BE2C (cell line): ENCODE measurements at regions not wholly inside any gene's neighbourhood (a gene's known extent, or its start where the extent isn't known, plus 50 kb on each side); places are given as distances from the start of the nearest gene placed in this dataset.

ENCODE experiments used
- DNase-seq: peaks from one replicate; pipeline ENCODE4 v3.0.0-alpha.2; 2020
- H3K27me3 ChIP-seq: fragments of 250-450 bp; sonication (Bioruptor Pico); 2 replicates; pipeline ENCODE4 v1.5.1; 2020; ENCODE audit warnings: mild to moderate bottlenecking
- H3K36me3 ChIP-seq: fragments of 250-450 bp; sonication (Bioruptor Pico); 2 replicates; pipeline ENCODE4 v1.5.1; 2020; ENCODE audit warnings: mild to moderate bottlenecking
- H3K4me1 ChIP-seq: fragments of 250-450 bp; sonication (Bioruptor Pico); 2 replicates; pipeline ENCODE4 v1.5.1; 2020
- H3K4me3 ChIP-seq: 2 replicates; pipeline ENCODE4 v1.5.1; 2011; ENCODE audit warnings: low read depth, low read length
- H3K9me3 ChIP-seq: fragments of 250-450 bp; sonication (Bioruptor Pico); 2 replicates; pipeline ENCODE4 v1.5.1; 2020
- TF ChIP-seq, protein P1 (sequence below): IDR thresholded peaks from 2 replicates; pipeline ENCODE4 v1.5.1; 2012; ENCODE audit warnings: mild to moderate bottlenecking, low read depth, low read length

DNA sequence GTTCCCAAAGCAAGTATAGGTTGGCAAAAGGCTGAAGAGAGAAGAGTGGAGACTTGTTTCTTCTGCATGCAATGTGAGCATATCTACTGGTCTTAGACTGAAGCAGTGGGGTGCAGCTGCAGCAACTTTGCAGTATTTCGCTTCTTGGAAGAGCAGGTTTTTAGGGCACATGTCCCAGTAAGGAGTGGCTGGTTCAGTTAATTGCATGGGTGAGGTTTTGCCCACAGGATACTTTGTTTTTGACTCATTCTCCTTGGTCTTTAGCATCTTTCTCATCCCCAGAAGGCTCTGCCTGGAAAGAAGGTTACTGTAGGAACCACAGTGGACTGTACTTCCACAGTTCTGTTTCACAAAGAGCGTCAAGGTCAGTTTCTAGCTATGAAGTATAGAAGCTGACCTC lies 68.0 kb upstream of the NR3C2 start:
- H3K4me1 ChIP-seq, result no peaks in the 10 kb centered on the region
- H3K36me3 ChIP-seq, result no peaks in the 10 kb centered on the region
- no peak for DNase-seq
- no peaks in the 10 kb centered on the region for H3K9me3 ChIP-seq
- no peak overlapping the region for H3K4me3 ChIP-seq
- TF ChIP-seq, protein P1, sequence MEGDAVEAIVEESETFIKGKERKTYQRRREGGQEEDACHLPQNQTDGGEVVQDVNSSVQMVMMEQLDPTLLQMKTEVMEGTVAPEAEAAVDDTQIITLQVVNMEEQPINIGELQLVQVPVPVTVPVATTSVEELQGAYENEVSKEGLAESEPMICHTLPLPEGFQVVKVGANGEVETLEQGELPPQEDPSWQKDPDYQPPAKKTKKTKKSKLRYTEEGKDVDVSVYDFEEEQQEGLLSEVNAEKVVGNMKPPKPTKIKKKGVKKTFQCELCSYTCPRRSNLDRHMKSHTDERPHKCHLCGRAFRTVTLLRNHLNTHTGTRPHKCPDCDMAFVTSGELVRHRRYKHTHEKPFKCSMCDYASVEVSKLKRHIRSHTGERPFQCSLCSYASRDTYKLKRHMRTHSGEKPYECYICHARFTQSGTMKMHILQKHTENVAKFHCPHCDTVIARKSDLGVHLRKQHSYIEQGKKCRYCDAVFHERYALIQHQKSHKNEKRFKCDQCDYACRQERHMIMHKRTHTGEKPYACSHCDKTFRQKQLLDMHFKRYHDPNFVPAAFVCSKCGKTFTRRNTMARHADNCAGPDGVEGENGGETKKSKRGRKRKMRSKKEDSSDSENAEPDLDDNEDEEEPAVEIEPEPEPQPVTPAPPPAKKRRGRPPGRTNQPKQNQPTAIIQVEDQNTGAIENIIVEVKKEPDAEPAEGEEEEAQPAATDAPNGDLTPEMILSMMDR, result no peak
- H3K27me3 ChIP-seq, result peaks cover 8% of the 10 kb centered on the region; the same call in 1 of the 2 replicates

DNA sequence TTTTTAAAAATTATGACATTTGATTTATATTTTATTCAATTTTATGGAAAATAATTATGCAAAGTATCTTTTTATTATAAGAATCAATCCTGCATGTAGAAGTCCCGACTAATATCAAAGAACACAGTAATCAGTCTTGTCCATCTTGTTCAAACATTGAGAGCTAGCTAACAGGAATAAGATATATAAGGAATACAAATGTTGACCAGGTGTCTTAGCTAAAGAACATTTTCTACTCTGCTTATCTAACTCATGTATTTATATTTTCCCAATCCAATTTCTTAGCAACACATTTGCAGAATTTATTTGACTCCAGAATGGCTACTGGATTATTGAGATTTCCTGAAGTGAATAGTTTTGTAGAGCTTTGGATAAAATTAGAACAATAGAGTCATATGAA lies 61.5 kb upstream of the NR3C2 start:
- no peak overlapping the region for H3K4me3 ChIP-seq
- peaks cover 10% of the 10 kb centered on the region for H3K27me3 ChIP-seq
- H3K9me3 ChIP-seq, result no peaks in the 10 kb centered on the region
- TF ChIP-seq, protein P1, result no peak
- no peaks in the 10 kb centered on the region for H3K4me1 ChIP-seq
- no peak for DNase-seq
- no peaks in the 10 kb centered on the region for H3K36me3 ChIP-seq

DNA sequence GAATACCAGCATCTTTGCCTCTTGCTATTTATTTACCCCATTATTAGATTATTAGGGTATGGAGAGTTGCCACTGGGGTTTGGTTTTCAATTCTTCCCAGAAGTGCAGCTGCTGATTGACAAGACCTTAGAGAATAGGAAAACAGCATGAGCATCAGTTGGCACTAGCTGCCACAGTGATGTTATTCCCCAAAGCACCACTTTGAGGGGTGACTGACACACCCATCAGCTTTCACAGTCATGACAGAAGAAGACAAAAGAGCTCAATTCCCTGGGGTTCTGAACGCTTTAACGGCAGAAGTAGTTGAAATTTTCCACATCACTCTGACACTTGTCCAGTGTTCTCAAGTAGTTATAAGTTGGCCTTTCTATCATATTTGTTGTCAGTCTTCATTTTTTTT lies 55.0 kb upstream of the NR3C2 start:
- Histone ChIP-seq H3K9me3 (no peaks in the 10 kb centered on the region), H3K4me1 (no peaks in the 10 kb centered on the region), H3K4me3 (no peak overlapping the region), H3K27me3 (peaks cover 7% of the 10 kb centered on the region), H3K36me3 (no peaks in the 10 kb centered on the region)
- DNase-seq, result no peak
- TF ChIP-seq, protein P1, result no peak

DNA sequence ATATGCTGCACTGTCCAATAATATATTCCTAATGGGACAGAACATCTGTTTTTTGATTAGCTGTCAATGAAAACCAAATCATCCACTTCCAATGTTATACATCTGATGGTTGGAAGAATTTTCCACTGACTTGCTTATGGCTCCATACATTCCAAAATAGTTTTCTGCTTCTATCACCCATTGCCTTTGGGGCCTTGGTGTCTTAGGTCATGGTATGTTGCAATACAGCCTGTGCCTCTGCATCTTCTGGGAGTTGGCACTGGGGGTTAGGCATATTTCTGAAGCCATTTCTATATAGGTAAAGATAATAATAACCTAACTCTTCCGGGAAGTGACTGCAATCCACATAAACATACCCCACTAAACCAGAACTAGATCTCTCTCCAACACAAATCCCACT lies 53.2 kb upstream of the NR3C2 start:
- H3K4me3 ChIP-seq, result no peak overlapping the region
- no peaks in the 10 kb centered on the region for H3K36me3 ChIP-seq
- no peak for DNase-seq
- TF ChIP-seq, protein P1, result no peak
- H3K4me1 ChIP-seq, result no peaks in the 10 kb centered on the region
- no peaks in the 10 kb centered on the region for H3K9me3 ChIP-seq
- H3K27me3 ChIP-seq, result peaks cover 2% of the 10 kb centered on the region
